ENCODE measurements at regions not wholly inside any gene's neighbourhood (a gene's known extent, or its start where the extent isn't known, plus 50 kb on each side); places are given as distances from the start of the nearest gene placed in this dataset.

GRCh38 chr9:107839371-107839770 is 349.8 kb upstream of the KLF4 start:
- no peaks in the 10 kb centered on the region for H3K4me1 ChIP-seq
- DNase-seq, result no peak
- no peaks in the 10 kb centered on the region for H3K36me3 ChIP-seq
- intact Hi-C loops (cut with DNase I), result no loop called here
- H3K27ac ChIP-seq, result no peak overlapping the region
- H3K4me3 ChIP-seq, result no peak overlapping the region
- no peaks in the 10 kb centered on the region for H3K9me3 ChIP-seq
- WGBS, 2 donors, result 76 to 98% methylated on average over 1 of the region's 1 CpG
- H3K27me3 ChIP-seq, result no peaks in the 10 kb centered on the region
- TF ChIP-seq EP300 (IDR thresholded peaks at IDR 0.05), result no peak
- TF ChIP-seq POLR2A (IDR thresholded peaks at IDR 0.05), result no peak
- TF ChIP-seq, protein P1, sequence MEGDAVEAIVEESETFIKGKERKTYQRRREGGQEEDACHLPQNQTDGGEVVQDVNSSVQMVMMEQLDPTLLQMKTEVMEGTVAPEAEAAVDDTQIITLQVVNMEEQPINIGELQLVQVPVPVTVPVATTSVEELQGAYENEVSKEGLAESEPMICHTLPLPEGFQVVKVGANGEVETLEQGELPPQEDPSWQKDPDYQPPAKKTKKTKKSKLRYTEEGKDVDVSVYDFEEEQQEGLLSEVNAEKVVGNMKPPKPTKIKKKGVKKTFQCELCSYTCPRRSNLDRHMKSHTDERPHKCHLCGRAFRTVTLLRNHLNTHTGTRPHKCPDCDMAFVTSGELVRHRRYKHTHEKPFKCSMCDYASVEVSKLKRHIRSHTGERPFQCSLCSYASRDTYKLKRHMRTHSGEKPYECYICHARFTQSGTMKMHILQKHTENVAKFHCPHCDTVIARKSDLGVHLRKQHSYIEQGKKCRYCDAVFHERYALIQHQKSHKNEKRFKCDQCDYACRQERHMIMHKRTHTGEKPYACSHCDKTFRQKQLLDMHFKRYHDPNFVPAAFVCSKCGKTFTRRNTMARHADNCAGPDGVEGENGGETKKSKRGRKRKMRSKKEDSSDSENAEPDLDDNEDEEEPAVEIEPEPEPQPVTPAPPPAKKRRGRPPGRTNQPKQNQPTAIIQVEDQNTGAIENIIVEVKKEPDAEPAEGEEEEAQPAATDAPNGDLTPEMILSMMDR (IDR thresholded peaks at IDR 0.05), result no peak
- TF ChIP-seq POLR2AphosphoS5 (IDR thresholded peaks at IDR 0.05), result no peak

DNA sequence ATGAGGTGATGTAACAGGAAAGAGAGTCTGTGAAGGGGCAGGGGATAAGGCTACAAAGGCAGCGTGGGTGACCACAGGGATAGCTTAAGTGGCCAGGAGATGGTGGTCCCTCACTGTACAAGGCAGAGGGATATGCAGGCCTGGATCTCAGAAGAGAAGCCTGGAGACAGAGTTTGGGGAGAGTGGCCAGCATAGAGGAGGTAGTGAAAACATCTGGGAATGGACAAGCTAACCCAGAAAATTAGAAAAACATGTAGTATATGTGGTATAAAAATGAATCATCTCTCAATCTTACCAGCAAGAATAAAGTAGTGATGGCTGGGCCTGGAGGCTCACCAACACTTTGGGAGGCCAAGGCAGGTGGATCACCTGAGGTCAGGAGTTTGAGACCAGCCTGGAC is 349.2 kb upstream of the KLF4 start:
- H3K36me3 ChIP-seq, result no peaks in the 10 kb centered on the region
- TF ChIP-seq POLR2AphosphoS5 (IDR thresholded peaks at IDR 0.05), result no peak
- TF ChIP-seq, protein P1 (IDR thresholded peaks at IDR 0.05), result no peak
- no peak for TF ChIP-seq POLR2A (IDR thresholded peaks at IDR 0.05)
- TF ChIP-seq EP300 (IDR thresholded peaks at IDR 0.05), result no peak
- H3K27me3 ChIP-seq, result no peaks in the 10 kb centered on the region
- H3K9me3 ChIP-seq, result no peaks in the 10 kb centered on the region
- no peaks in the 10 kb centered on the region for H3K4me1 ChIP-seq
- no peak for DNase-seq
- H3K27ac ChIP-seq, result no peak overlapping the region
- intact Hi-C loops (cut with DNase I), result no loop called here
- 88 to 93% methylated on average over 1 of the region's 1 CpG for WGBS, 2 donors
- H3K4me3 ChIP-seq, result no peak overlapping the region

- no peak overlapping the region for H3K27ac ChIP-seq
- intact Hi-C loops (cut with DNase I), result no loop called here
- TF ChIP-seq, protein P1 (IDR thresholded peaks at IDR 0.05), result no peak
- TF ChIP-seq POLR2AphosphoS5 (IDR thresholded peaks at IDR 0.05), result no peak
- no peak for TF ChIP-seq POLR2A (IDR thresholded peaks at IDR 0.05)
- no peak for TF ChIP-seq EP300 (IDR thresholded peaks at IDR 0.05)
- no peak overlapping the region for H3K4me3 ChIP-seq
- no peaks in the 10 kb centered on the region for H3K27me3 ChIP-seq
- no peaks in the 10 kb centered on the region for H3K9me3 ChIP-seq
- DNase-seq, result no peak
- WGBS, 2 donors, result 92 to 98% methylated on average over 2 of the region's 2 CpGs
- no peaks in the 10 kb centered on the region for H3K36me3 ChIP-seq
- H3K4me1 ChIP-seq, result no peaks in the 10 kb centered on the region
These were observed 346.7 kb upstream of the KLF4 start for GRCh38 chr9:107836300-107836699.

DNA sequence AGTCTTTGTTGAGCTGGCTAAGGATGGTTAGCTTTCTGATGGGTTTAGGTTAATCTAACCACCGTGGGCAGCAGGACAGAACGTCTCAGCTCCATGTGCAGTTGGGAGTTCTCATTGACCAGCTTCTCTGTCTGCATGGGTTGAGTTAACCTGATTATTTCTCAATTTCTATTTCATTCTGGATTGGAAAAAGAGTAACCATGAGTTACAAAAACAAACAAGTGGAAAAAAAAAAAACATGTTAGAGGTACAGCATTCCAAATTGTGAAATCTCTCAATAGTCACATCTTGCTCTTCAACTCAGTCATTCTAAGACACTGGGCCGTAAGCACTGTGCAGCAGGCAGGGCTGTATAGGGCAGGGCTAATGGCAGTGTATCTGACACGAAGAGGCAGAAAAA is 343.7 kb upstream of the KLF4 start:
- DNase-seq, result no peak
- H3K4me3 ChIP-seq, result no peak overlapping the region
- H3K27me3 ChIP-seq, result no peaks in the 10 kb centered on the region
- no peaks in the 10 kb centered on the region for H3K4me1 ChIP-seq
- no peaks in the 10 kb centered on the region for H3K36me3 ChIP-seq
- intact Hi-C loops (cut with DNase I), result no loop called here
- no peak overlapping the region for H3K27ac ChIP-seq
- WGBS, 2 donors, result 87 to 95% methylated on average over 4 of the region's 4 CpGs
- H3K9me3 ChIP-seq, result peaks cover 0 to 4% (median 0%) of the 10 kb centered on the region in 4 donors
- TF ChIP-seq, protein P1 (IDR thresholded peaks at IDR 0.05), result no peak
- TF ChIP-seq EP300 (IDR thresholded peaks at IDR 0.05) (no peak), POLR2A (IDR thresholded peaks at IDR 0.05) (no peak), POLR2AphosphoS5 (IDR thresholded peaks at IDR 0.05) (no peak)

DNA sequence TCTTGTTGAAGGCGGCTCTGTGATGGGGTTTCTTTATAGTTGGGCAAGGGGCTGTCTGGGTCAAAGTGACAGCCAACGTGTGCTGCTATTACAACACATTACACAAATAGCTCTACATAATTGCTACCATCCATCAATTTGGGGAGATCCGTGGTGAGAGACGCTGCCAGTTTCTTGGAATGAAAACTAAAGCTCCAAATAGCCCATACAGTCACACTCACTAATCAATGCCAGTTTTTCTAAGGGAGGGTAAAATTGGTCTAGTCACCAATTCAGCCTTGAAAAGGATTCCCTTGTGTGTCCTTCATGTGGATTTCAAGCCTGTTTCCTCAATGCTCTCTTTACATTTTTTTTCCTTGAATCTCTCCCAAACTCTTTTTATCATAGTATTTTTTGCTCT is 343.3 kb upstream of the KLF4 start:
- TF ChIP-seq POLR2A (IDR thresholded peaks at IDR 0.05) (no peak), POLR2AphosphoS5 (IDR thresholded peaks at IDR 0.05) (no peak), EP300 (IDR thresholded peaks at IDR 0.05) (no peak)
- TF ChIP-seq, protein P1 (IDR thresholded peaks at IDR 0.05), result no peak
- Histone ChIP-seq H3K27ac (no peak overlapping the region), H3K27me3 (no peaks in the 10 kb centered on the region), H3K36me3 (no peaks in the 10 kb centered on the region), H3K4me1 (no peaks in the 10 kb centered on the region), H3K9me3 (peaks cover 0 to 4% (median 0%) of the 10 kb centered on the region in 4 donors), H3K4me3 (no peak overlapping the region)
- intact Hi-C loops (cut with DNase I), result no loop called here
- no peak for DNase-seq
- WGBS, 2 donors, result 88 to 91% methylated on average over 4 of the region's 4 CpGs
